ENCODE measurements at regions not wholly inside any gene's neighbourhood (a gene's known extent, or its start where the extent isn't known, plus 50 kb on each side); places are given as distances from the start of the nearest gene placed in this dataset.

DNA sequence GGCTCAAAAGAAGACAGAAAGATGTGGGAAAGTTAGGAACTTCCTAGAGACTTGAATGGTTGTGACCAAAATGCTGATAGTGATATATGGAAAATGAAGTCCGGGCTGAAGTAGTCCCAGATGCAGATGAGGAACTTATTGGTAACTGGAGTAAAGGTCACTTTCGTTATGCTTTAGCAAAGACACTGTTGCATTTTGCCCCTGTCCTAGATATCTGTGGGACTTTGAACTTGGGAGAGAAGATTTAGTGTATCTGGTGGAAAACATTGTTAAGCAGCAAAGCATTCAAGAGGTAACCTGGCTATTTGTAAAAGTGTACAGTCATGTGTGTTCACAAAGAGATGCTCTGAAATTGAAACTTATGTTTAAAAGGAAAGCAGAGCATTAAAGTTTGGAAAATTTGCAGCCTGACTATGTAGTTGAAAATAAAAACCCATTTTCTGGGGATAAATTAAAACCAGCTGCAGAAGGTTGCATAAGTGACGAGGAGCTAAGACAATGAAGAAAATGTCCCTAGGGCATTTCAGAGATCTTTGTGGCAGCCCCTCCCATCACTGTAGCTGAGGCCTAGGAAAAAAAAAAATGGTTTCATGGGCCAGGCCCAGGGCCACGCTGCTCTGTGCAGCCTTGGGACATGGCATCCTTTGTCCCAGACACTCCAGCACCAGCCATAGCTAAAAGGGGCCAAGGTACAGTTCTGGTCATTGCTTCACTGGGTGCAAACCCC, 1692.2 kb downstream of the HACE1 start:
- Histone ChIP-seq H3K4me1 (ENCODE audit: control insufficient read depth, extremely low read depth, insufficient read depth, low read length) (no peaks in the 10 kb centered on the region), H3K9ac (replicated peaks; ENCODE audit: extremely low read depth, insufficient read depth, low read length) (no peak overlapping the region), H3K79me2 (ENCODE audit: control insufficient read depth, insufficient read depth, low read length) (no peaks in the 10 kb centered on the region), H4K20me1 (replicated peaks; ENCODE audit: control insufficient read depth, extremely low read depth, insufficient read depth, low read length) (no peaks in the 10 kb centered on the region), H3K9me3 (replicated peaks; ENCODE audit: control insufficient read depth, insufficient read depth, low read length) (no peaks in the 10 kb centered on the region), H3K4me3 (replicated peaks in 1 of 3; ENCODE audit: insufficient read depth in 1 of 3, low read depth in 1 of 3, low read length in 3 of 3) (no peak overlapping the region), H3K27ac (ENCODE audit: insufficient read depth, low read depth, low read length) (no peak overlapping the region), H3K4me2 (ENCODE audit: insufficient read depth, low read length) (no peak overlapping the region), H3K27me3 (ENCODE audit: control insufficient read depth in 2 of 2, insufficient read depth in 2 of 2, low read length in 2 of 2) (no peaks in the 10 kb centered on the region), H3K9me1 (replicated peaks; ENCODE audit: control insufficient read depth, extremely low read depth, insufficient read depth, low read length) (no peaks in the 10 kb centered on the region), H2AFZ (ENCODE audit: low read depth, low read length) (no peak overlapping the region), H3K36me3 (ENCODE audit: control insufficient read depth in 2 of 2, extremely low read depth in 1 of 2, insufficient read depth in 2 of 2, low read length in 2 of 2) (no peaks in the 10 kb centered on the region)
- CTCF ChIA-PET = no interaction called here
- POLR2A ChIA-PET = no interaction called here
- dilution Hi-C loops (cut with MboI; ENCODE audit: extremely low pct_ligation_motif_present, low sequenced_read_pairs) = no loop called here
- no TSS peak for BruUV-seq (replicated peaks)
- TF ChIP-seq POLR2A (IDR thresholded peaks at IDR 0.05; ENCODE audit: low read depth, low read length) (no peak), MYC (IDR thresholded peaks at IDR 0.05; ENCODE audit: low read depth, low read length) (no peak), FOS (IDR thresholded peaks at IDR 0.05; ENCODE audit: borderline replicate concordance, insufficient read depth, low read length) (no peak), JUN (IDR thresholded peaks at IDR 0.05; ENCODE audit: borderline replicate concordance, insufficient read depth, insufficient read length, low read depth) (no peak), POLR2AphosphoS5 (IDR thresholded peaks at IDR 0.05; ENCODE audit: insufficient read depth, low read depth, low read length) (no peak), GATA2 (IDR thresholded peaks at IDR 0.05; ENCODE audit: insufficient read depth, insufficient read length, low read depth, low read length) (no peak), EZH2 (IDR thresholded peaks at IDR 0.05; ENCODE audit: borderline replicate concordance, low read depth, low read length, severe bottlenecking) (no peak)
- TF ChIP-seq, protein P1, sequence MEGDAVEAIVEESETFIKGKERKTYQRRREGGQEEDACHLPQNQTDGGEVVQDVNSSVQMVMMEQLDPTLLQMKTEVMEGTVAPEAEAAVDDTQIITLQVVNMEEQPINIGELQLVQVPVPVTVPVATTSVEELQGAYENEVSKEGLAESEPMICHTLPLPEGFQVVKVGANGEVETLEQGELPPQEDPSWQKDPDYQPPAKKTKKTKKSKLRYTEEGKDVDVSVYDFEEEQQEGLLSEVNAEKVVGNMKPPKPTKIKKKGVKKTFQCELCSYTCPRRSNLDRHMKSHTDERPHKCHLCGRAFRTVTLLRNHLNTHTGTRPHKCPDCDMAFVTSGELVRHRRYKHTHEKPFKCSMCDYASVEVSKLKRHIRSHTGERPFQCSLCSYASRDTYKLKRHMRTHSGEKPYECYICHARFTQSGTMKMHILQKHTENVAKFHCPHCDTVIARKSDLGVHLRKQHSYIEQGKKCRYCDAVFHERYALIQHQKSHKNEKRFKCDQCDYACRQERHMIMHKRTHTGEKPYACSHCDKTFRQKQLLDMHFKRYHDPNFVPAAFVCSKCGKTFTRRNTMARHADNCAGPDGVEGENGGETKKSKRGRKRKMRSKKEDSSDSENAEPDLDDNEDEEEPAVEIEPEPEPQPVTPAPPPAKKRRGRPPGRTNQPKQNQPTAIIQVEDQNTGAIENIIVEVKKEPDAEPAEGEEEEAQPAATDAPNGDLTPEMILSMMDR (IDR thresholded peaks at IDR 0.05; ENCODE audit: extremely low read depth in 1 of 2, insufficient read depth in 1 of 2, low read depth in 1 of 2, low read length in 2 of 2) = no peak
- TF ChIP-seq, protein P2, sequence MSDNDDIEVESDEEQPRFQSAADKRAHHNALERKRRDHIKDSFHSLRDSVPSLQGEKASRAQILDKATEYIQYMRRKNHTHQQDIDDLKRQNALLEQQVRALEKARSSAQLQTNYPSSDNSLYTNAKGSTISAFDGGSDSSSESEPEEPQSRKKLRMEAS (IDR thresholded peaks at IDR 0.05; ENCODE audit: insufficient read depth, insufficient read length) = no peak
- FAIRE-seq = no peak
- intact Hi-C loops (cut with micrococcal nuclease) = no loop called here
- DNase-seq (ENCODE audit: low read depth, low spot score) = no peak

Measured in endothelial cell of umbilical vein (primary cell).